GM20431 (cell line): ENCODE measurements at regions not wholly inside any gene's neighbourhood (a gene's known extent, or its start where the extent isn't known, plus 50 kb on each side); places are given as distances from the start of the nearest gene placed in this dataset.

ENCODE experiments used
- in situ Hi-C: fragments of 300-500 bp; cut with MseI, MboI; formaldehyde crosslinking; loops from one replicate; pipeline ENCODE4 v1.15.0; 2020; ENCODE audit warnings: low sequenced_read_pairs; ENCODE audit not compliant: unreplicated experiment

DNA sequence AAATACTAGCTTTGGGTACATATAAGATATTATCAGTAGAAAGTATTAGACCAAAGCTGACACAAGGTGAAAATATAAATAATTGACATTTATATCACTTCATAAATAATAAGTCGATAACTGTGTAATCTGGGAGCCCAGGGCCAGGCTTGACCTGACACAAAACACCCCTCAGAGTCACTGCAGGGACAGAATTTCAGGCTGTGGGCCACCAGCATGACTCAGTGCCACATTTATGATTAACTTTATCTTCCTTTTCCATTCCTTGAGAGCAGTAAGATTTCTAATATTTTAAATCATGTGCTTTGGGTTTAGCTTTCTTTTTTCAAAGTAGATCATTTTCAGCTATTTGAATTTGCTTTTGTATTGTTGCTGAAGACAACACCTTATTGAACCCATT is 102.9 kb upstream of the NFE2L3 start:
- in situ Hi-C loops, result no loop called here

DNA sequence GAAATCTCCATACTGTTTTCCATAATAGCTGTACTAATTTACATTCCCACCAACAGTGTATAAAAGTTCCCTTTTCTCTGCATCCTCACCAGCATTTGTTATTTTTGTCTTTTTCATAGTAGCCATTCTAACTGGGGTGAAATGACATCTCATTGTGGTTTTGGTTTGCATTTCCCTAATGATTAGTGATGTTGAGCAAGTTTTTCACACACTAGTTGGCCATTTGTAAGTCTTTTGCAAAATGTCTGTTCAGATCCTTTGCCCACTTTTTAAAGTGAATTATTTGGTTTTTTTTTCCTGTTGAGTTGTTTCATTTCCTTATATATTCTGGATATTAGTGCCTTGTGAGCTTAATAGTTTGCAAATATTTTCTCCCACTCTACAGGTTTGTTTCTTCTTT is 101.0 kb upstream of the NFE2L3 start:
- in situ Hi-C loops, result loop anchor here (10.0 kb wide), 1 partner anchor 146 kb away; no protein-coding TSS in a partner anchor

DNA sequence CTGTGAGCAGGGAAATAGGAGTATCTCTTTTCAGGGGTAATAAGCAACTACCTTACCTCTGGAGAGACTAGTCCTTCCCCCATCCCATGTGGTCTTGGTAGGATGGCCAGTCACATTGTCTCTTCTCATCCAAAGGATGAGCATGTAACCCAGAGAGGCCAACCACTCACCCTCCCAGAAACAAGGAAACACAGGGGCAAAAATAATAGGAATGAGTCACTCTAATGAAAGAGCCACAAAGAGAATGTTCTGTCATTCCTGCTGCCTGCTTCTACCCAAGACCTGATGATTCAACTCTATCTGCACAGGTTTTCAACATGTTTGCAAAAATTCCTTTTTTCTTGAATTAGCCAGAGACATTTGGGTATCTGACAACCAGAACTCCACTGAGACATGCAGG is 99.3 kb upstream of the NFE2L3 start:
- in situ Hi-C loops, result loop anchor here (10.0 kb wide), 1 partner anchor 148 kb away; no protein-coding TSS in a partner anchor

DNA sequence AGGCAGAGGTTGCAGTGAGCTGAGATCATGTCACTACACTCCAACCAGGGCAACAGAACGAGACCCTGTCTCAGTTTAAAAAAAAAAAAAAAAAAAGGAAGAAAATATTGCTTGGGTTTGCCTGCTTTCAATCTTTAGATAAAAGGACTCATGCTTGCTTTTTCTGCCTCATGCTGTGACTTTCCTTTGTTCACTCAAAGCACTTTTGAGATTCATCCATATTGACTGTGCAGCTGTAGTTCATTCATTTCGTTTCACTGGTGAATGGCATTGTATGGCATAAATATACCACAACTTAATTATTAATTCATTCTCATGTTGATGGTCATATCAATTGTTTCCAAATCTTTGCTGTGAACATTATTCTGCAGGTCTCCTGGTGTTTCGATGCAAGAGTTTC is 97.6 kb upstream of the NFE2L3 start:
- in situ Hi-C loops, result loop anchor here (10.0 kb wide), 1 partner anchor 150 kb away; no protein-coding TSS in a partner anchor

DNA sequence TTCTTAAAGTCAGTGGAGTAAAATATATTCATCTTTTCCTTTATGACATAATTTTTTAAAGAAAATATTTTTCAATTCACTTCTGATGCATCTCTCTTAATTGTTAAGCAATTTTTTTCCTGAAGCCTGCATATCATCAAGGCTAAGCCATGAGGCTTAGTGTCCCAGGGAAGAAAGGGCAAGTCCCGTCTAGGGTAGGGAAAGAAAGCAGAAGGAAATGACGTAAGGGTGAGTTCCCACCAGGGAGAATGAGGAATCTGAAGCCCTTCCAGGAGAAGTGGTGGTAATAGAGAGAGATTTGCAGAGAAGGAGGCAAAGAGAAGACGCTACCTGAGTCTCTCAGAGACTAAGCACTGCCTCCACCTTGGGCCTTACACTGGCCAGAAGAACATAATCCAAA is 96.8 kb upstream of the NFE2L3 start:
- in situ Hi-C loops, result loop anchor here (10.0 kb wide), 1 partner anchor 150 kb away; no protein-coding TSS in a partner anchor

DNA sequence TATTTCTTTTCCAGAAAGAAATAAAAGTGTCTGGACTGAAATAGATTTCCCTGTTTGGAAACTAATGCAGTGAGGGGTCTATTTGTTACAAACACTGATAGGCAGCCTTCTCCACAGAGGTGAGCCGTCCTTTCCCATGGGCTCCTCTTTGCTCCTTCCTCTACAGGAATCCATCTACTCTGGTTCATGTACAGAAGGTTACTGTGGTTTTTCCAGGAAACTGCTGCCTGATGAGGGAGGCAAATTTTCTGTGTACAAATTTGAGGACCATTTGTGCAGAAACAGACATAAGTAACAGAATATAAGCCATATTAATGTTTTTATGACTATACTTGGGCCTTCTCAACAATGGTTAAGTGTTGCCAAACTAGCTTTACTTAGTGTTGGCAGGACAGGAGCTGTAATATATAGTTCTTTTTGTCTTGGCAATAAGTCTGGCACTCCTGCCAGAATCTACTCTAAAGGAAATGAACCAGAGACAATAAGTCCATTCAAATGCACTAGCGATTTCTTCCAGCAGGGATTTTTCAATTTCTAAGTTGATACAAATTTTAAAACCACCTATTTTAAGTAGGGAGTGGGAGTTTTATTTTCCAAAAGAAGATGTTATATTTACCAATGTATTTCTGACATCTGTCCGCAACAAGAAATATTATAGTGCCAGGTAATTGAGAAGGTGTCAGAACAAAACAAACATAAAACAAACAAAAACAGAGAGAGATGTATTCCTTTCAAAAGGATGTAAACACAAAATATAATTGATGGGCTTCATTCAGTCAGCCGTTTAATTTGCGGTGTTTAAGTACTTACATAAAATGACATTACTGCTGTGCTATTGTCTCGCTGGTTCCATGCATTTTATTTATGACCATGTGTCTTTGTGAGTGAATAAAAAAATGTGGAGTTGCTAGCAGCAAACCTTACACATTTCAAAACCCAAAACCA is 91.0 kb upstream of the NFE2L3 start:
- in situ Hi-C loops, result no loop called here

DNA sequence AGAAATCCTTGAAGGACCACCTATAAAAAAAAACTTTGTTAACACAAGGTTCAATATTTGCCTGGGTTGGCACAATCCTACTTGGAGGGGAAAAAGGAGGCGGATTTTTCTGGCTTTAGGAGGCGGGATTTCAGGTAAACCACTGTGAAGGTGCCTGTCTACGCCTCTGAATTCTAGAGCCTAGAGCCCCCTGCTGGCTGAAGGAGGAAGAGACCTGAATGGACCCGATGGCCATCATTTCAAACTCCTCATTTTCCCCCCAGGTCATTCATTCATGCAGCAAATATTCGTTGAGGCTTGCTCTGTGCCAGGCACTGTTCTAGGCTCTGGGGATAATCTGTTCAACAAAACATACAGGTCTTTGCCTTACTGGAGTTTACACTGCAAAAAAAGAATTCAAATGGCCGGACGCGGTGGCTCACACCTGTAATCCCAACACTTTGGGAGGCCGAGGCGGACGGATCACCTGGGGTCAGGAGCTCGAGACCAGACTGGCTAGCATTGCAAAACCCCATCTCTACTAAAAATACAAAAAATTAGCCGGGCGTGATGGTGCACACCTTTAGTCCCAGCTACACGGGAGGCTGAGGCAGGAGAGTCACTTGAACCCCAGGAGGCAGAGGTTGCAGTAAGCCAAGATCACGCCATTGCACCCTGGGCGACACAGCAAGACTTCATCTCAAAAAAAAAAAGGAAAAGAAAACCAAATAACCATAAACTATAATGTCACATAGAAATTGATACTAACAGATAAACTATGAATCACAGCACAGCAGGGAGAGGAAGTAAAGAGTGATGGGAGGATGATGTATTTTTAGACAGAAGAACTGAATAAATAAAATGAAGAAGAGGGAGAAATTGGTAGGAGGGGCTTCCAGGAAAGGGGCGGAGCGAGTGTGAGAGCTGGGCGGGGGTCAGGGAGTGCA is 90.1 kb upstream of the NFE2L3 start:
- in situ Hi-C loops, result no loop called here

DNA sequence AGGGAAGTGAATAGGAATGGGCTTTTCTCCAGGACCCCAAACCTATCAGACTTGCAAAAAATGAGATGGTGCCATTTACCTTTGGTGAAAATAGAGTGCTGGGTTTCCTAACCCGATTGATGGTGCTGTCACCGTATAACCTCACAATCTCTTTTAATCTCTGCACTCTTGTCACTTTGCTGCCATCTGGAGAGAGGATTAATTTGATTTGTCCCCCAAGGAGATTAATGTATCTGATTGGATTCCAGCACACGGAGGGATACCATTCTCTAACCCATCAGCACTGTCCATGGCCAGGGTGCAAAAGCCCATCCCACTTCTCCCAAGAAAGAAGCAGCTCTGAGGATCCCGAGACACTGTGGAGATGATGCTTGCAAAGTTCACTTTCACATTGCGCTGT is 86.3 kb upstream of the NFE2L3 start:
- in situ Hi-C loops, result no loop called here

DNA sequence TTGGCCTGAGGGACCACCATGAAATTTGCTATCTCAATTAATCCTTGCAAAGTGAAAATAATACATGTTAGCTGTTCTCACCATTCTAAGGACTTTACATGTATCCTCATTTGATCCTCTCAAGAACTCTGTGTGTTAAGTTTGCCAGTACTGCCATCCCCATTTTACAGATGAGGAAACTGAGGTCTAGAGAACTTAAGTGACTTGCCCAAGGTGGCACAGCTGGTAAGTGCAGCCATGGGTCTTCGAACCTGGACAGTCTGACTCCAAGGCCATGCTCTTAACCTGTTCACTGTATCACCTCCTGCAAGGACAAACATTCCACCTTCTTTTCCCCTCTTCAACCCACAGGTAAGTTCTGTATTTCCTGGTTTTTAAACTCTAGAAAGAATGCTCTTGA is 85.3 kb upstream of the NFE2L3 start:
- in situ Hi-C loops, result no loop called here

DNA sequence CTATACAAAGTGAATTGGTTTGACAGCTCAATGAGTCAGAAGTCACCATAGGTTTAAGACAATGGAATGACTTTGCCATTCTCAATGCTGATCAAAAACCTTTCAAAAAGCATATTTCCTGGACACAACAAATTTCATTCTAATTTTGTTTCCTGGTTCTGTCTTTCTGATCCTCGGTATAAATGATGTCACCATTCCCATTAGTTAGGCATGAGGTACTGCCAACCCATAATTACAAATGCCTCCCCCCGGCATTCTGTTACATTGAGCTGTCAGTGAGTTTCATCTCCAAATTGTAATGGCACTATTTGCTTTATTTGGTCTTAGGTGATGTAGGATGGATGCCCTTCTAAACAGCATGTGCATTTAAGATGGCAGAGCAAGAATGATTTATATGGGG is 81.7 kb upstream of the NFE2L3 start:
- in situ Hi-C loops, result no loop called here

DNA sequence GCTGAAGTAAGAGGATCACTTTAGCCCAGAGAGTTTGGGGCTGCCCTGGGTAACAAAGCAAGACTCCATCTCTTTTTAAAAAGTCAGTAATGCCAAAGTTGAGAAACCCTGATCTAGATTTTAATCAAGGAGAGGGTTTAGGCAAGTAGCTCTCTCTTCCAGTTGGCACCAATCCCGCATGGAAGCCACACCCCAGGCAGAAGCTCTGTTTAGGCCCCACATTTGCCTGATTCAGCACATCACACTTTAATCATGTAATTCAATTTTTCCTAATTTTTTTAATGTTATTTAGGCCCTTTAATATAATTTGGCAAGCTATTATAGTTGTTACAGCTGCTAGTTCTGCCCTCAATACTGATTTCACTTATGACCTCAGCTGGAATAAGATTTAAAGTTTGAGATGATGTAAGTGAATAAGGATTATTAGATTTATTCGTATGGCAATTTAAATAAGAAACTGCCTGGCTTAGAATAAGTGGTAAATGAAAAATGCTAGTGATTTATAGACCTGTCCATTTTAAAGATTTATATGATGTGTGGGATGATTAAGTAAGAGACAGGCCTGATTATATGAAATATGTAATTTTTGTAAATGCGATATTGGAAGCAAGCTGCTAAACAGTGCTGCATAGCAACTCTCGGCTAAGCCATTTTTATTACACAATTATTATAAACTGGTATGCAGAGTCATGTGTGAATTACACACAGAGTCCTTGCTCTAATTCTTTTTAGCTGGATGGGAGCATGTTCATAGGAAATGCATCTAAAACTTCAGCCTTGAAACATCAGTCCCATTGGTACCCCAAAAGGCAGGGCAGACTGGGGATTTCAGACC is 80.2 kb upstream of the NFE2L3 start:
- in situ Hi-C loops, result no loop called here

DNA sequence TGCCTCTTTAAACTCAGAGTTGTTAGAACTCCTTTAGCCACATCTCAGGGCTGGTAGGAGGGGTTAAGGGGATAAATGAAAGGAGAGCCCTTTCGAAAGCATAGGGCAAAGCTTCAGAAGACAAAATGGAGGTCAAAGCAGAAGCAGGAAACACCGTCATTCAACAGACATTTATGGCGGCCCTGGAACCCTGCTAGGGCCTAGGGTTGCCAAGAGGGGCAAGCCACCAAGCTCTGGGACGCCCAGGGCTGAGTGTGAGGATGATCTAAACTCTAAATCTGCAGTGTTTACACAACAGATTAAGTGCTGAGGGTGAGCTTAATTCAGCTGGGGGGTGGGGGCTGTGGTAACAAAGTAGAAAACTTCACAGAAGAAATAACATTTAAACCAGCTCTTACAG is 79.0 kb upstream of the NFE2L3 start:
- in situ Hi-C loops, result no loop called here

DNA sequence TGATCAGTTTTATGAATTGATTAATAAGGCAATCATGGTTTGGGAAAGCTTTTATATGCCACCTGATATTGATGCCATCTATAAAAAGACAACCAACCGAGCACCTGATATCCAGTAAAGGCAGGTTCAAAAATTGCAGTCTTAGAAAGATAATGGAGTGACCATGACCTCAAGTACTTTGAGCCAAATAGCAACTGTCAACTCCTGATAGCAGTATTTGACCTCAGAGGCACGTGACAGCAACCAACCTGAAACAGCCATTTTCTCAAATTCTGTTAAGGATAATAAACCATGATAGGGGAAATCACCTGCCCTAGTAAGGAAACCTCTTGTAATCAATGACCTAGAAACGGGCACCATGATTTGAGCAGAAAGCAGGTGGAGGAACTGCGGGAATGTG is 77.1 kb upstream of the NFE2L3 start:
- in situ Hi-C loops, result loop anchor here (25.0 kb wide), 1 partner anchor 112 kb away; no protein-coding TSS in a partner anchor

DNA sequence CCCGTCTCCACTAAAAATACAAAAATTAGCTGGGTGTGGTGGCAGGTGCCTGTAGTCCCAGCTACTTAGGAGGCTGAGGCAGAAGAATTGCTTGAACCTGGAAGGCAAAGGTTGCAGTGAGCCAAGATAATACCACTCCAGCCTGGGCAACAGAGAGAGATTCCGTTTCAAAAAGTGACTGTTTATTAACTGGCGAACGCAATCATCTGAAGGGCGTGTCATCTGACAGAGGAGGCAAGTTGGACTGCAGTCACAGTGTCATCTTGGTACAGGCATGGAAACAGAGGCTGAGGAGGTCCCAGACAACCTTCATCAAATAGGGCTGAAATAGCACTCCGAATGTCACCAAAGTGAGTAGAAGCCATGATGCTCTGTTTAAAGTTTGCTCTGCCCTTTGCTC is 75.3 kb upstream of the NFE2L3 start:
- in situ Hi-C loops, result loop anchor here (25.0 kb wide), 1 partner anchor 111 kb away; no protein-coding TSS in a partner anchor

DNA sequence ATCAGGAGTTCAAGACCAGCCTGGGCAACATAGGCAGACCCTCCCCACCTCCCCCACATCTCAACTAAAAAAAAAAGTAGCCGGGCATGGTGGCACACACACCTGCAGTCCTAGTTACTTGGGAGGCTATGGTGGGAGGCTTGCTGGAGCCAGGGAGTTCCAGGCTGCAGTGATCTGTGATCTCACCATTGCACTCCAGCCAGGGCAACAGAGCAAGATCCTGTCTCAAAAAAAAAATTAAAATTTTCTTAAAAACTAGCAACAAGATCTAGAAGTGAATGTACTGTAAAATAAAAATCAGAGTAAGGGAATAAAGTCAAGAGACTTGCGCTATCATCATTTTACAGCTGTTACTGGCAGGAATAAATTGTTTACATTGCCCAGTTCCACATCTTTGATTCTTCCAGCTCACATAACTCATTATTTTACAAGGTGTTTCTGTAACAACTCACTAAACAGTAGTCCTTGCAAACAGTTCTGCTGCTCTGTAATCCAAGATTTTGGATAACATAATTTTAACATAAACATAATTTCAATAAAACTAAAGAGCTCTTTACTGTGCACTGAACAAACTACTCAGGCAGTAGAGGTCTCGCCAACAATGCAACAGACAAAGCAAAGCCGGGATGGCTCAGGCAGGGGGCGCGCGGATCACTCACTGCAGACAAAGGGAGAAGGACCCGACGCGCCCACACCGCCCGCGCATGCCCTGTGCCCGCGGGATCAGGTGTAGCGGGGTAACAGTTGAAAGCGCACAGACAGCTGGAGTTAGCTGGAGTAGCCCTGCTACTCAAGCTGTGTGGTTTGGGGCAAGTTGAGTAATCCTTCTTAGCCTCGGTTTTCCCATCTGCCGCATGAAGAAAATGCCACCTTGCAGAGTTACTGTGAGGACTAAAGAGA is 73.3 kb upstream of the NFE2L3 start:
- in situ Hi-C loops, result loop anchor here (25.0 kb wide), 1 partner anchor 109 kb away; no protein-coding TSS in a partner anchor

DNA sequence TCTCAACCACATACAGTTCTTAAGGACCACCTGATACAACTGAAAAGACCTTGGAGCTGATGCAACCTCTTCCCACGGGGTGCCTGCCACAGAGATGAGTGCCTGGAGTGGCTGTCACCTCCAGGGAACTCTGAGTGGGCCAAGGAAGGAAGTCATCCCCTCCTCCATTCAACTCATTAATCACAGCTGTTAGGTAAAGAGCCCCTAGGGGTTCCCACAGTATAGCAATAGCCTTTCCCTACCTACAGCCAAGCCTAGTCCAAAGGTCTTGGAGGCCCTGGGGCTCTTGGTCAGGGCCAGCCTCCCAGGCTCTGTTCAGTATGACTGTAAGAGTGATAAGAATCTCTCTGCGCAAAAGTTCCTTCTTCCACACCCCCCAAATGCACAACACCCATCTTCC is 70.4 kb upstream of the NFE2L3 start:
- in situ Hi-C loops, result loop anchor here (10.0 to 25.0 kb wide), 2 partner anchors 106 to 283 kb away; no protein-coding TSS in a partner anchor

DNA sequence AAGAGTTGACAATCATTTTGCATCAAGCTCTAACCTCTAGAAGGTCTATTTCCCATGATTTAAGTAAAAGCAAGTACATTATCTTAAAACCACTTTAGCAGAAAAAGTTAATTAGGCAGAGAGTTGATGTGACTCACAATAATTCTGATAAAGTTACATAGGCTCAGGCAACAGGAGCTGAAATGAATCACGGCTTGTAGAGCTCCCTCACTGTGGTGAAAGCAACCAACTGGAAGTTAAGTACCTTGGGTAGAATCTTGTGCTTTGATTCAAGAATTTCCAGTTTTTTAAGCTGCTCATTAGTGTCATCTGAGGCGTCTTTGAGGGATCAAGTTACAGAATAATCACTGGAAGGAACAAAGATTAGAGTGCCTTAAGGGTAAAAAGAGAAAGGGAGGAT is 68.9 kb upstream of the NFE2L3 start:
- in situ Hi-C loops, result loop anchor here (10.0 to 25.0 kb wide), 2 partner anchors 104 to 282 kb away; no protein-coding TSS in a partner anchor

DNA sequence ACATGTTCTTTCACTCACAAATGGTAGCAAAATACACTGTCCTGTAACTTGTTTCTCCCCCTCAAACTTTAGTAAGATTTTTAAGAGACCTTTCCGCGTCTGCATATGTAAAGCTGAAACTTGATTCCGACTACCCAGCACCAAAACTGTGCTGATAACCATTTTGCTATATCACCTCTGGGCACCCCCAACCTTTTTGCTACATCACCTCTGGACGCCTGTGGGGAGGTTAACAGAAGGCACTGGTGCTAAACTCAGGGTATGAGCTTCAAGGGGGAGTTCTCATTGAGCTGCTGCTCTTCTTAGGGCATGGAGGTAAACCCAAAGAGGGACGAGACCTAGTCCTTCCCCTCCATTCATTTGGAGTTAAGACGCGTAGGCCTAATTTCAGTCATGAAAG is 67.6 kb upstream of the NFE2L3 start:
- in situ Hi-C loops, result loop anchor here (10.0 to 25.0 kb wide), 2 partner anchors 103 to 280 kb away; no protein-coding TSS in a partner anchor
